Endothelial cell of umbilical vein (primary cell): ENCODE measurements at regions not wholly inside any gene's neighbourhood (a gene's known extent, or its start where the extent isn't known, plus 50 kb on each side); places are given as distances from the start of the nearest gene placed in this dataset.

Experiments
- BruUV-seq: library from RNA; stranded (reverse); fragments of 400-500 nt; replicated peaks from 2 replicates; lab custom pipeline; 2021; lab: Mats Ljungman, UMichigan
- CTCF ChIA-PET: fragments of 300-600, 350-600 bp; sonication (Branson Sonifier 250); formaldehyde crosslinking; loops from one replicate; lab custom pipeline; 2021; ENCODE audit warnings: antibody characterized with exemption, inconsistent platforms; lab: Charles Lee
- POLR2A ChIA-PET: fragments of 300-600, 350-600 bp; sonication (Branson Sonifier 250); formaldehyde crosslinking; loops from one replicate; lab custom pipeline; 2021; ENCODE audit warnings: antibody characterized with exemption, inconsistent platforms; lab: Charles Lee
- DNase-seq: peaks from one replicate; pipeline ENCODE4 v3.0.0-alpha.2; 2011; ENCODE audit warnings: low read depth, low spot score
- FAIRE-seq: peaks from 2 replicates; lab custom pipeline; 2011; peaks lifted over from hg19 to GRCh38; lab: Jason Lieb, UNC
- H2AFZ ChIP-seq: 2 replicates; pipeline ENCODE4 v1.6.0; 2012; ENCODE audit warnings: low read depth, low read length, control low read depth, inconsistent platforms
- H3K27ac ChIP-seq: 2 replicates; pipeline ENCODE4 v1.5.1; 2011; ENCODE audit warnings: low read depth, mild to moderate bottlenecking, control low read depth, low read length, moderate library complexity; ENCODE audit not compliant: insufficient read depth
- H3K27me3 ChIP-seq, 2 experiments: 2 replicates each; pipeline versions ENCODE4 v1.6.0 to v1.6.1; 2011; ENCODE audit warnings: low read length in 2 of 2, mixed read lengths in 1 of 2; ENCODE audit not compliant: control insufficient read depth in 2 of 2, insufficient read depth in 2 of 2
- H3K36me3 ChIP-seq, 2 experiments: 2 replicates in 1 of 2; 3 replicates in 1 of 2; pipeline ENCODE4 v1.5.1; 2011; ENCODE audit warnings: low read length in 2 of 2, mild to moderate bottlenecking in 1 of 2, moderate library complexity in 1 of 2; ENCODE audit not compliant: control insufficient read depth in 2 of 2, insufficient read depth in 2 of 2; ENCODE audit errors: extremely low read depth in 1 of 2
- H3K4me1 ChIP-seq: 3 replicates; pipeline ENCODE4 v1.5.1; 2011; ENCODE audit warnings: mild to moderate bottlenecking, low read length; ENCODE audit not compliant: control insufficient read depth, insufficient read depth; ENCODE audit errors: extremely low read depth
- H3K4me2 ChIP-seq: 2 replicates; pipeline ENCODE4 v1.6.1; 2011; ENCODE audit warnings: low read length, control low read depth, mixed read lengths; ENCODE audit not compliant: insufficient read depth
- H3K4me3 ChIP-seq, 3 experiments: fragments of 200-600 bp in 1 of 3; sonication (generic), shearing (Covaris generic) in 1 of 3; replicated peaks in 1 of 3; 2 replicates each; pipeline ENCODE4 v1.5.1; 2011 to 2016; ENCODE audit warnings: control low read depth in 3 of 3, low read length in 3 of 3, mild to moderate bottlenecking in 2 of 3, inconsistent platforms in 1 of 3, low read depth in 1 of 3, moderate library complexity in 1 of 3; ENCODE audit not compliant: insufficient read depth in 1 of 3
- H3K79me2 ChIP-seq: 2 replicates; pipeline ENCODE4 v1.6.0; 2012; ENCODE audit warnings: low read length, inconsistent platforms; ENCODE audit not compliant: control insufficient read depth, insufficient read depth
- H3K9ac ChIP-seq: replicated peaks from 2 replicates; pipeline ENCODE3; 2011; ENCODE audit warnings: low read length, control low read depth; ENCODE audit not compliant: insufficient read depth; ENCODE audit errors: extremely low read depth
- H3K9me1 ChIP-seq: replicated peaks from 3 replicates; pipeline ENCODE4 v1.6.0; 2011; ENCODE audit warnings: mild to moderate bottlenecking, low read length; ENCODE audit not compliant: control insufficient read depth, insufficient read depth; ENCODE audit errors: extremely low read depth
- H3K9me3 ChIP-seq: replicated peaks from 2 replicates; pipeline ENCODE4 v1.5.1; 2012; ENCODE audit warnings: low read length, inconsistent platforms; ENCODE audit not compliant: control insufficient read depth, insufficient read depth
- H4K20me1 ChIP-seq: replicated peaks from 2 replicates; pipeline ENCODE3; 2011; ENCODE audit warnings: mild to moderate bottlenecking, low read length; ENCODE audit not compliant: control insufficient read depth, insufficient read depth; ENCODE audit errors: extremely low read depth
- CTCF ChIP-seq, 2 donors: IDR thresholded peaks; 1 replicate in 1 of 2; 2 replicates in 1 of 2; pipeline ENCODE4 v1.5.1; 2011; ENCODE audit warnings: low read length in 2 of 2, mild to moderate bottlenecking in 2 of 2, moderate library complexity in 2 of 2, control low read depth in 1 of 2, inconsistent platforms in 1 of 2, low read depth in 1 of 2; ENCODE audit not compliant: insufficient read depth in 1 of 2; ENCODE audit errors: extremely low read depth in 1 of 2
- EZH2 ChIP-seq: IDR thresholded peaks from 2 replicates; pipeline ENCODE4 v1.6.1; 2012; ENCODE audit warnings: borderline replicate concordance, low read depth, mild to moderate bottlenecking, moderate library complexity, low read length, inconsistent platforms; ENCODE audit not compliant: severe bottlenecking
- FOS ChIP-seq: IDR thresholded peaks from 2 replicates; pipeline ENCODE4 v1.6.1; 2011; ENCODE audit warnings: mild to moderate bottlenecking, low read length, moderate library complexity, borderline replicate concordance; ENCODE audit not compliant: insufficient read depth
- GATA2 ChIP-seq: IDR thresholded peaks from 2 replicates; pipeline ENCODE4 v1.7.0; 2011; ENCODE audit warnings: low read depth, mild to moderate bottlenecking, moderate library complexity, mixed read lengths, low read length; ENCODE audit not compliant: insufficient read length, insufficient read depth
- JUN ChIP-seq: IDR thresholded peaks from 2 replicates; pipeline ENCODE4 v1.6.1; 2011; ENCODE audit warnings: borderline replicate concordance, low read depth; ENCODE audit not compliant: insufficient read length, insufficient read depth
- MAX ChIP-seq: IDR thresholded peaks from 2 replicates; pipeline ENCODE4 v1.6.1; 2011; ENCODE audit not compliant: insufficient read depth, insufficient read length
- MYC ChIP-seq: IDR thresholded peaks from one replicate; pipeline ENCODE4 v1.6.1; 2011; ENCODE audit warnings: mild to moderate bottlenecking, low read depth, low read length
- POLR2A ChIP-seq: IDR thresholded peaks from 2 replicates; pipeline ENCODE4 v1.6.1; 2012; ENCODE audit warnings: low read depth, mild to moderate bottlenecking, control low read depth, low read length
- POLR2AphosphoS5 ChIP-seq: IDR thresholded peaks from 2 replicates; pipeline ENCODE4 v1.6.1; 2012; ENCODE audit warnings: low read depth, mild to moderate bottlenecking, control low read depth, low read length, moderate library complexity; ENCODE audit not compliant: insufficient read depth
- dilution Hi-C: fragments of 300-500 bp; cut with MboI; formaldehyde crosslinking; loops from one replicate; pipeline ENCODE4 v1.15.0; 2019; ENCODE audit warnings: low sequenced_read_pairs; ENCODE audit not compliant: extremely low pct_ligation_motif_present
- intact Hi-C: fragments of 100-400 bp; cut with micrococcal nuclease; formaldehyde crosslinking; loops from one replicate; pipeline ENCODE4 v1.10.0; 2022

- intact Hi-C loops: no loop called here
- dilution Hi-C loops: no loop called here
- no peak for TF ChIP-seq JUN
- no peak for TF ChIP-seq FOS
- TF ChIP-seq MAX: no peak
- TF ChIP-seq MYC: no peak
- no peak for TF ChIP-seq GATA2
- no peak for TF ChIP-seq POLR2A
- no peak for TF ChIP-seq EZH2
- no peak for TF ChIP-seq CTCF (IDR thresholded peaks at IDR 0.05; ENCODE audit: extremely low read depth in 1 of 2, insufficient read depth in 1 of 2, low read depth in 1 of 2, low read length in 2 of 2)
- no peak for TF ChIP-seq POLR2AphosphoS5
Observed at GRCh38 chr12:40586823-40587222, 105.4 kb upstream of the CNTN1 start.

More at GRCh38 chr12:40586823-40587222, 105.4 kb upstream of the CNTN1 start:
- H3K27ac ChIP-seq: no peak overlapping the region
- BruUV-seq: no TSS peak
- no peak for FAIRE-seq
- H3K9me1 ChIP-seq: no peaks in the 10 kb centered on the region
- H3K9me3 ChIP-seq: no peaks in the 10 kb centered on the region
- H3K4me3 ChIP-seq: no peak overlapping the region
- H3K27me3 ChIP-seq: no peaks in the 10 kb centered on the region
- no peak overlapping the region for H3K4me2 ChIP-seq
- POLR2A ChIA-PET: no interaction called here
- H3K4me1 ChIP-seq: no peaks in the 10 kb centered on the region
- H4K20me1 ChIP-seq: no peaks in the 10 kb centered on the region
- H3K9ac ChIP-seq: no peak overlapping the region
- no peak overlapping the region for H2AFZ ChIP-seq
- no peaks in the 10 kb centered on the region for H3K36me3 ChIP-seq
- DNase-seq: no peak
- no peaks in the 10 kb centered on the region for H3K79me2 ChIP-seq
- CTCF ChIA-PET: no interaction called here
